Thyroid gland (tissue), 4 donors: ENCODE measurements at regions not wholly inside any gene's neighbourhood (a gene's known extent, or its start where the extent isn't known, plus 50 kb on each side); places are given as distances from the start of the nearest gene placed in this dataset.

Experiments
- POLR2A ChIP-seq, 2 donors: fragments of 450-650 bp; IDR thresholded peaks; one replicate each; pipeline ENCODE4 v1.6.1; 2017; ENCODE audit warnings: antibody characterized with exemption in 2 of 2, mild to moderate bottlenecking in 2 of 2, moderate library complexity in 1 of 2
- TF ChIP-seq, protein P1 (sequence below), 6 experiments: fragments of 200-600 bp in 3 of 6; fragments of 450-650 bp in 3 of 6; sonication (generic) in 3 of 6; IDR thresholded peaks; one replicate each; pipeline ENCODE4 v1.5.1; 2016 to 2019; ENCODE audit warnings: antibody characterized with exemption in 6 of 6, mild to moderate bottlenecking in 2 of 6, inconsistent platforms in 1 of 6, moderate library complexity in 1 of 6

DNA sequence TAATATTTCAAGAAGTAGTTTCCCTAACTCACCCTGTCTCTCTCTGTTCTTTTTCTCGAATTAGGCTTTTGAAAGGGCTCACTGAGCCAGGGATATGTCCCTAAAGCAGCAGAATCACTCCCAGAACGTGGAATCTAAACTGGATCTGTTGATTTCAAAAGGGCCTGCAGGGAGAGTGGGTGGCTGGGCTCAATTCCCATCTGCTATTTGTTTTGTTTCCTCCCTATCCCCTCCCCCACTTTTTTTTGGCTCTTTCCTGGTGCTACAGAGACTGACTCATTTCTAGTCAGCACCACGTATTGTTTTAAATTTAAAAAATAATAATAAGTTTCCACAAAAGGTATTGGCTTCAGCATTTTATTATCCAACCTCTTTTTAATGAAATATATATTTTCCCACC is 961.5 kb downstream of the FAM181B start:
- TF ChIP-seq, protein P1, sequence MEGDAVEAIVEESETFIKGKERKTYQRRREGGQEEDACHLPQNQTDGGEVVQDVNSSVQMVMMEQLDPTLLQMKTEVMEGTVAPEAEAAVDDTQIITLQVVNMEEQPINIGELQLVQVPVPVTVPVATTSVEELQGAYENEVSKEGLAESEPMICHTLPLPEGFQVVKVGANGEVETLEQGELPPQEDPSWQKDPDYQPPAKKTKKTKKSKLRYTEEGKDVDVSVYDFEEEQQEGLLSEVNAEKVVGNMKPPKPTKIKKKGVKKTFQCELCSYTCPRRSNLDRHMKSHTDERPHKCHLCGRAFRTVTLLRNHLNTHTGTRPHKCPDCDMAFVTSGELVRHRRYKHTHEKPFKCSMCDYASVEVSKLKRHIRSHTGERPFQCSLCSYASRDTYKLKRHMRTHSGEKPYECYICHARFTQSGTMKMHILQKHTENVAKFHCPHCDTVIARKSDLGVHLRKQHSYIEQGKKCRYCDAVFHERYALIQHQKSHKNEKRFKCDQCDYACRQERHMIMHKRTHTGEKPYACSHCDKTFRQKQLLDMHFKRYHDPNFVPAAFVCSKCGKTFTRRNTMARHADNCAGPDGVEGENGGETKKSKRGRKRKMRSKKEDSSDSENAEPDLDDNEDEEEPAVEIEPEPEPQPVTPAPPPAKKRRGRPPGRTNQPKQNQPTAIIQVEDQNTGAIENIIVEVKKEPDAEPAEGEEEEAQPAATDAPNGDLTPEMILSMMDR (IDR thresholded peaks at IDR 0.05) = no peak
- TF ChIP-seq POLR2A (IDR thresholded peaks at IDR 0.05) = no peak
